Spleen (tissue), 7 donors: ENCODE measurements at regions not wholly inside any gene's neighbourhood (a gene's known extent, or its start where the extent isn't known, plus 50 kb on each side); places are given as distances from the start of the nearest gene placed in this dataset.

Source experiments
- POLR2A ChIP-seq, 3 donors: fragments of 450-650 bp; IDR thresholded peaks; one replicate each; pipeline ENCODE4 v1.5.1; 2017; ENCODE audit warnings: antibody characterized with exemption in 3 of 3, mild to moderate bottlenecking in 1 of 3
- POLR2AphosphoS5 ChIP-seq, 3 donors: sonication (generic); formaldehyde crosslinking; IDR thresholded peaks; one replicate each; pipeline ENCODE4 v1.5.1; 2017; ENCODE audit warnings: antibody characterized with exemption in 3 of 3
- TF ChIP-seq, protein P1 (sequence below), 11 experiments: fragments of 200-600 bp in 7 of 11; fragments of 450-650 bp in 4 of 11; sonication (generic) in 4 of 11; IDR thresholded peaks in 8 of 11; conservative IDR thresholded peaks in 3 of 11; 1 replicate in 7 of 11; 2 replicates in 4 of 11; pipeline versions ENCODE4 v1.4.0 to v1.8.0; 2016 to 2021; ENCODE audit warnings: antibody characterized with exemption in 11 of 11, inconsistent platforms in 4 of 11, mild to moderate bottlenecking in 1 of 11
- donor health status: DM: no; HTN: no; CAD: no; lungs with moderate emphysema.
- donor health status: DM: no; HTN: no; CAD: no.
- donor health status: DM: no; HTN: no; CAD: no.

DNA sequence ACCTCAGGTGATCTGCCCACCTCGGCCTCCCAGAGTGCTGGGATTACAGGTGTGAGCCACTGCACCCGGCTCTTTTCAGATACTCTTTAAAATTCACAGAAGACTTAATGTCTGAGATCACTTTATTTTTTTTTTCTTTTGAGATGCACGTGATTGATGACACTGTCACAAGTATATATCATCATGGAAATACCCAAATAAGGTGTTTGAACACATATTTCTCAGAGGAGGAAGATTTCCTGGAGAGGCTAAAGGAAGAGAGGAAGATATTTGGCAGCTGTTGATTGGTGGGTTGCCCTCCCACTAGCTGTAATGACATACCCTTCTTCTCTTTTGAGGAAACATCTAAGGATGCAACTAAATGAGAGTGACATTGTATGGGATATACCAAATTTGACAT is 225.9 kb upstream of the CITED2 start:
- TF ChIP-seq, protein P1, sequence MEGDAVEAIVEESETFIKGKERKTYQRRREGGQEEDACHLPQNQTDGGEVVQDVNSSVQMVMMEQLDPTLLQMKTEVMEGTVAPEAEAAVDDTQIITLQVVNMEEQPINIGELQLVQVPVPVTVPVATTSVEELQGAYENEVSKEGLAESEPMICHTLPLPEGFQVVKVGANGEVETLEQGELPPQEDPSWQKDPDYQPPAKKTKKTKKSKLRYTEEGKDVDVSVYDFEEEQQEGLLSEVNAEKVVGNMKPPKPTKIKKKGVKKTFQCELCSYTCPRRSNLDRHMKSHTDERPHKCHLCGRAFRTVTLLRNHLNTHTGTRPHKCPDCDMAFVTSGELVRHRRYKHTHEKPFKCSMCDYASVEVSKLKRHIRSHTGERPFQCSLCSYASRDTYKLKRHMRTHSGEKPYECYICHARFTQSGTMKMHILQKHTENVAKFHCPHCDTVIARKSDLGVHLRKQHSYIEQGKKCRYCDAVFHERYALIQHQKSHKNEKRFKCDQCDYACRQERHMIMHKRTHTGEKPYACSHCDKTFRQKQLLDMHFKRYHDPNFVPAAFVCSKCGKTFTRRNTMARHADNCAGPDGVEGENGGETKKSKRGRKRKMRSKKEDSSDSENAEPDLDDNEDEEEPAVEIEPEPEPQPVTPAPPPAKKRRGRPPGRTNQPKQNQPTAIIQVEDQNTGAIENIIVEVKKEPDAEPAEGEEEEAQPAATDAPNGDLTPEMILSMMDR (IDR thresholded peaks at IDR 0.05 in 8 of 11, conservative IDR thresholded peaks at IDR 0.05 in 3 of 11), result no peak
- TF ChIP-seq POLR2A (IDR thresholded peaks at IDR 0.05) (no peak), POLR2AphosphoS5 (IDR thresholded peaks at IDR 0.05) (no peak)
